ENCODE measurements at regions not wholly inside any gene's neighbourhood (a gene's known extent, or its start where the extent isn't known, plus 50 kb on each side); places are given as distances from the start of the nearest gene placed in this dataset.

DNA sequence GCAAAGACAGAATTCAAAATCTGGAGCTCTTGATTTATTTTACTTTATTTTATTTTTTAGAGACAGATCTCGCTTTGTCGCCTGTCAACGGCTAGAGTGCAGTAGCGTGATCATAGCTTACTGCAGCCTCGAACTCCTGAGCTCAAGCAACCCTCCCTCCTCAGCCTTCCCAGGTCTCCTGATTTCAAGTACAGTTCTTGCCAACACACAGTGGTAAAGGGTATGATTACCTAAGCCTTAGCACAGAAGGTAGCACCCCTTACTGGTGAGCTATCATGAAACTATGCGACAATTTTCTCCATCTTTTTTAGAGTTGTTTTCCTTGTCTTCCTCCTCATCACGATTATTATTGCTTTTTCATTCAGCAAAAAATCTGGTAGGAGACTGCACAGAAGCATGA, 94.3 kb upstream of the ETV6 start:
- H3K27me3 Mint-ChIP-seq (ENCODE audit: low read depth): peaks cover 3% of the 10 kb centered on the region
- peaks cover 4% of the 10 kb centered on the region for H3K4me1 Mint-ChIP-seq
- H3K4me3 Mint-ChIP-seq: no peak overlapping the region
- TF ChIP-seq, protein P1, sequence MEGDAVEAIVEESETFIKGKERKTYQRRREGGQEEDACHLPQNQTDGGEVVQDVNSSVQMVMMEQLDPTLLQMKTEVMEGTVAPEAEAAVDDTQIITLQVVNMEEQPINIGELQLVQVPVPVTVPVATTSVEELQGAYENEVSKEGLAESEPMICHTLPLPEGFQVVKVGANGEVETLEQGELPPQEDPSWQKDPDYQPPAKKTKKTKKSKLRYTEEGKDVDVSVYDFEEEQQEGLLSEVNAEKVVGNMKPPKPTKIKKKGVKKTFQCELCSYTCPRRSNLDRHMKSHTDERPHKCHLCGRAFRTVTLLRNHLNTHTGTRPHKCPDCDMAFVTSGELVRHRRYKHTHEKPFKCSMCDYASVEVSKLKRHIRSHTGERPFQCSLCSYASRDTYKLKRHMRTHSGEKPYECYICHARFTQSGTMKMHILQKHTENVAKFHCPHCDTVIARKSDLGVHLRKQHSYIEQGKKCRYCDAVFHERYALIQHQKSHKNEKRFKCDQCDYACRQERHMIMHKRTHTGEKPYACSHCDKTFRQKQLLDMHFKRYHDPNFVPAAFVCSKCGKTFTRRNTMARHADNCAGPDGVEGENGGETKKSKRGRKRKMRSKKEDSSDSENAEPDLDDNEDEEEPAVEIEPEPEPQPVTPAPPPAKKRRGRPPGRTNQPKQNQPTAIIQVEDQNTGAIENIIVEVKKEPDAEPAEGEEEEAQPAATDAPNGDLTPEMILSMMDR (conservative IDR thresholded peaks at IDR 0.05): no peak
- no peaks in the 10 kb centered on the region for H3K9me3 Mint-ChIP-seq
- H3K36me3 Mint-ChIP-seq (ENCODE audit: low read depth): no peaks in the 10 kb centered on the region
- DNase-seq (ENCODE audit: low read depth, low spot score): no peak
- H3K27ac Mint-ChIP-seq (ENCODE audit: unreplicated experiment): no peak overlapping the region

DNA sequence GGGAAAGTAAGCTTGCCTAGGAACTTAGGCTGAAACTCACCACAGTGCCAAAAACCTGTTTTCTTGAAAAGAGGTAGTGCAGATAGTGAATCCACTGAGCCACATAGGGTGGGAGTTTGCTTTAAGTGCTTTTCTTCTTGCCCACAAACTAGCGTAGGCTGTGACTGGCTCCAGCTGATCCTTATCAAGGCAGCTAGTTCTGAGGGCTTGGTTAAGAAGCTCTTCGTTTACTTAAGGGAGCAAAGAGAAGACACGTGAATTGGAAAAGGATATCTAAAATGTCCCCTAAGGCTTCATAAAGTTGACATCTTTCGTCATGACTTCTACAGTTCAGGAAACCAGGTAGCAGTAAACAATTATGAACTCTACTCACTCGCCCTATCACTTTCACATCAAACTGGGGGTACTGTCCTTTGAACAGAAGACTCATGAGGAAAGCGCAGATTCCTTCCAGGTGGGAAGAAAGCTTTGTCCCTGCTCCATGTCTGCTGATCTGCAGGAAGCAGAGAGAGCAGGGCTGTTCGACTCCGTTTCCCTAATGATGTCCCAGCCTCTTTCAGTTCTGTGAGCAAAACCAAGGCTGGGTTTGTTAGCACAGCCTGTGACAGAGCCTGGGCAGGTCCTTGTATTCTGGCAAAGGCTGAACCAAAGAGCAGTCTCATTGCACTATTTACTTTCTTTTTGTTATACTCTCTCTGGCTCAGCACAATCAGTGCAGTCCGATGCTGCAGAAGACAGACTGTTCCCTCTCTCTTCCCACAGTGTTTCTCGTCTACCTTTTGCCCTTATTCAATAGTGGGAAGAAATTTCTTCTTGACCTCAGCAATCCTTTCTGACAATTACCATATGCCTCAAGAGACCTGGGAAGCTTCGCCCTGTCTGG, 93.5 kb upstream of the ETV6 start:
- Mint-ChIP-seq H3K27me3 (ENCODE audit: low read depth) (peaks cover 3% of the 10 kb centered on the region), H3K4me3 (no peak overlapping the region), H3K36me3 (ENCODE audit: low read depth) (no peaks in the 10 kb centered on the region), H3K4me1 (peaks cover 4% of the 10 kb centered on the region), H3K27ac (ENCODE audit: unreplicated experiment) (no peak overlapping the region), H3K9me3 (no peaks in the 10 kb centered on the region)
- DNase-seq (ENCODE audit: low read depth, low spot score): no peak
- TF ChIP-seq, protein P1 (conservative IDR thresholded peaks at IDR 0.05): no peak

DNA sequence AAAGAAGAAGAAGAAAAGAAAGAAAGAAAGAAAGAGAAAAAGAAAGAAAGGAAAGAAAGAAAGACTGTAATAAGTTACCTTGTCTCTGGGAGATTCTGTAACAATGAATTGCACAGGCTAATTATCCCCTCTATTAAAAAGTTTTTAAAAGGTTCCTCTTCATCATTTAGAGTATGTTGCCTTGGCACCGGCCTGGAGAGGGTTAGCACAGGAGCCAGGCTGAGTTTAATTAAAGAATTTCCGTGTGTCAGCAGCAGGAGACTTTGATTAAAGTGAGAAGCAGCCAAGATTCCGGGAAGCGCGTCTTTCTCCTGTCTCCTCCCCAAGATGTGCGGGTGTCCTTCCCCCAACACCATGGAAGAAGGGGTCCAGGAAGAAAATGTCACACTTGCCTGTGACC, 92.8 kb upstream of the ETV6 start:
- Mint-ChIP-seq H3K4me1 (peaks cover 4% of the 10 kb centered on the region), H3K27me3 (ENCODE audit: low read depth) (peaks cover 3% of the 10 kb centered on the region), H3K9me3 (no peaks in the 10 kb centered on the region), H3K27ac (ENCODE audit: unreplicated experiment) (no peak overlapping the region), H3K4me3 (no peak overlapping the region), H3K36me3 (ENCODE audit: low read depth) (no peaks in the 10 kb centered on the region)
- TF ChIP-seq, protein P1 (conservative IDR thresholded peaks at IDR 0.05): no peak
- no peak for DNase-seq (ENCODE audit: low read depth, low spot score)

DNA sequence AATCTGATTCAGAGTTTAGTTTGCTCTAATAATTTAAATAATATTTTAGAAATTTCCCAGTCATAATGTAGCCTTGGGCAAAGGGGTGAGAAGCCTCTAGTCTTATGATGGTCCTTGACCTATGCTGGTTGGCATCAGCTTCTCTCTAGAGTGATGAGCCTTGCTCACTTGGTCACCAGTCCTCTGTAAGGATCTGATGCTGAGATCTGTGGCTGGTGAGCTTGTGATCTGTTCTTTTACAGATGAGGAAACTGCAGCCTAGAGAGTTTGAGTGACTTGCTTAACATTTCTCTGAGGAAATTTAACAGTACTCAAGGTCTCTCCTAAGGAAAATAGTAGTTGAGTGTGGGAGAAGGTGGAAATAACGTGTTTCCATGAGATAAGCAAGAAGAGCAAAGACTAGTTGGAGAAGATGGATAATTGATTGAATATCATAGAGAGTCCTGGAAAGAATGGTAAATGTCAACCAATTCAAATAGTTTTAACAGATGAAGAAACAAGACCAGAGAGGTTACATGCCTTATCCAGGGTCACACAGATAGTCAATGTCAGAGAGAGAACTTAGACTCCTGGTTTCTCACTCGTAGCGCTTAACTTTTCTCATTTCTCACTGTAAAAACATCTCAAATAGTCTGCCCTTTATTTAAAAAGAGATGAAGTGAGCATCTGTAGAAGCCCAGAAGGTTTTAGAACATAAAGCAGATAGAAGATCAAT, 89.7 kb upstream of the ETV6 start:
- Mint-ChIP-seq H3K27ac (ENCODE audit: unreplicated experiment) (no peak overlapping the region), H3K4me1 (peaks cover 4% of the 10 kb centered on the region), H3K9me3 (no peaks in the 10 kb centered on the region), H3K4me3 (no peak overlapping the region), H3K27me3 (ENCODE audit: low read depth) (no peaks in the 10 kb centered on the region), H3K36me3 (ENCODE audit: low read depth) (no peaks in the 10 kb centered on the region)
- no peak for DNase-seq (ENCODE audit: low read depth, low spot score)
- TF ChIP-seq, protein P1 (conservative IDR thresholded peaks at IDR 0.05): no peak

DNA sequence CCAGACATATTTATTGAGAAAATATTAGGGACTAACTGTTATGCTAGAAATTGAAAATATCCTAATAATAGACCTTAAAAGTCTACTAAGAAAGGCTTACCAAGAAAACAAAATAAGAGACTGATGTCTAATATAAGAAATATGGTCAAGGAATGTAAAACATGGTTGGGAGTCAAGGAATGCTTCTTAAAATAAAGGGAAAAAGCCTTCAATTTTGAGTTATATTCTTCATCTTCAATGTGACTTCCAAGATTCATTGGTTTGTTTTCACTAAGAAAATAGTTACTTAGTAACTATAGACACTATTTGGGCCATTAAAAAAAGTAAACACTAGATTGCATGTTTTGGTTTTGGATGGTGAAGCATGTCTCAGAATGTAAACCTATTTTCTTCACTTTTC, 88.1 kb upstream of the ETV6 start:
- Mint-ChIP-seq H3K4me3 (no peak overlapping the region), H3K4me1 (peaks cover 2% of the 10 kb centered on the region), H3K27ac (ENCODE audit: unreplicated experiment) (no peak overlapping the region), H3K36me3 (ENCODE audit: low read depth) (no peaks in the 10 kb centered on the region), H3K27me3 (ENCODE audit: low read depth) (no peaks in the 10 kb centered on the region), H3K9me3 (no peaks in the 10 kb centered on the region)
- TF ChIP-seq, protein P1 (conservative IDR thresholded peaks at IDR 0.05): no peak
- DNase-seq (ENCODE audit: low read depth, low spot score): no peak
